HG02678 (cell line): ENCODE measurements at regions not wholly inside any gene's neighbourhood (a gene's known extent, or its start where the extent isn't known, plus 50 kb on each side); places are given as distances from the start of the nearest gene placed in this dataset.

Source experiments
- ATAC-seq: cut with Tn5 transposase; IDR thresholded peaks from one replicate; pipeline ENCODE4 v1.9.1; 2021; ENCODE audit warnings: mild to moderate bottlenecking, moderate library complexity; ENCODE audit not compliant: unreplicated experiment

DNA sequence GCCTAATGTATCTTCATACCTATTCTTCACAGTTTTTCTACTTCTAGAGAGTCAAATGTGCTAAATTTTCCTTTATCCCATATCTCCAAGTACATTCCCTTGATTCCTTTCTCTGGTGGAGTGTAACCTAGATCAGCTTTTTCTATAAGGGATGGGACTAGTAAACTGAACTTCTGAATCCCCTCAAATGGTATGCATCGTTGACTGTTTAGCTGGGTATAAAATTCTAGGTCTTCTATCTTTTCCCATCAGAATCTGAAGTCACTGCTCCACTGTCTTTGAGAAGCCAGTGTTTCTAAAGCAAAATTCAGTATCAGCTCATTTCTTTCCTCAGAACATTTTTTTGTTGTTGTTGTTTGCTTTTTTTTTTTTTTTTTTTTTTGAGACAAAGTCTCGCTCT, 1256.8 kb downstream of the BRD1 start:
- ATAC-seq = no peak

DNA sequence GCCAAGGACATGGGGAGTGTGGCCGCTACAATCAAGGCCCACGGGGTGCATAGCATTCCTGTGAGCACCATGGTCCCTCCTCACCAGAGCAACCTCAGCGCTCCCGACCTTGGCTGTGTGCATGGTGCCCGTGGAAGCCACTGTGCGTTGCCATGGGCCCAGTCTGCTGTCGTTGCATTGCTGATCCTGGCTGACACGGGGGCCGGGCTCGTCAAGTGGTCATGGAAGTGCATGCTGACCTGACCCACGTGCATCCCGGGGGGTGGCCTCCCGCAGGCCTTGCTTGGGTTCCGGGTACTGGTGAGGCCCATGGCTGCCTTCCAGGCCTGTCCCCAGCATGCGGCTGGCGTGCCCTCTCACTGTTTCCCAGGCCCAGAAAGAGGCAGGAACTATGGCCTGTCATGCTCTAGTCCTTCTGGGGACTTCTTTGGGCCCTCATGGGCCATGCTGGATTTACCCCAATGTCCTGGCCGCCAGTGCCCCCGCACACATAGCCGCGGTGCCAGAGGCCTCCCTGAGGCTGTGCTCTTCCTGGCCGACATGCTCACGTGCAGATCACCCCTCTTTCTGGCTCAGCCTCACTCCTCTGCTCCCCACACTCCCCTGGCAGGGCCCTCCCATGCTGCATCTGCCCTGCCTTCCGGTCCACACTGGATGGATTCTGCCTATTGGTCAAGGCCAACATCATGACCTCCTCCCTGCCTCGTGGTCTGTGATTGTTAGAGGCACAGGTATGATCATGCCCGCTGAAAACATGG, 1258.0 kb downstream of the BRD1 start:
- ATAC-seq = no peak

DNA sequence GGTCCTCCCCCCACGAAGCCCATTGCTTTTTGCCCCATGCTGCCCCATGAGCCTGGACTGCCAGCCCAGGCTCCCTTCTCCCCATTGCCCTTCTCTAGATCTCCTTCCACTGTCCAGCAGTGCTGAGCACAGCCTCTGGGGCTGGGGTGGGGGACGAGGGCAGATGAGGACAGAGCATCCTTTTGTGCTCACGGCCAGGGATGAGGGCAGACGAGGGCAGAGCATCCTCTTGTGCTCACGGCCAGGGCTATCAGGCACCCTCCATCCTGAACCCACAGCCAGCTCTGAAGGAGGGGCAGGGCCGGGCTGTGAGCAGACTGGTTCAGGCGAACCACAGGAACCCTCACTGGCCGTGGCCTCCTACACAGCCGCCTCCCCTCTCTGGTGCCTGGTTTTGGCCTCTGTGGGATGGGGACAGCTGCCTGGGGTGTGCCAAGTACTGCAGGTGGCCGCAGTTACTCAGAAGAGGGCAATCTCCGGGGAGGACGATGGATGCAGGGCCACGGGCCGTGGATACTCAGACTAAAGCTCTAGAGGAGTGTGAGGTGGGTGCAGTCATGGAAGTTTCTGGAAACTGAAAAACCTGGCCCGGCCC, 1258.8 kb downstream of the BRD1 start:
- no peak for ATAC-seq

DNA sequence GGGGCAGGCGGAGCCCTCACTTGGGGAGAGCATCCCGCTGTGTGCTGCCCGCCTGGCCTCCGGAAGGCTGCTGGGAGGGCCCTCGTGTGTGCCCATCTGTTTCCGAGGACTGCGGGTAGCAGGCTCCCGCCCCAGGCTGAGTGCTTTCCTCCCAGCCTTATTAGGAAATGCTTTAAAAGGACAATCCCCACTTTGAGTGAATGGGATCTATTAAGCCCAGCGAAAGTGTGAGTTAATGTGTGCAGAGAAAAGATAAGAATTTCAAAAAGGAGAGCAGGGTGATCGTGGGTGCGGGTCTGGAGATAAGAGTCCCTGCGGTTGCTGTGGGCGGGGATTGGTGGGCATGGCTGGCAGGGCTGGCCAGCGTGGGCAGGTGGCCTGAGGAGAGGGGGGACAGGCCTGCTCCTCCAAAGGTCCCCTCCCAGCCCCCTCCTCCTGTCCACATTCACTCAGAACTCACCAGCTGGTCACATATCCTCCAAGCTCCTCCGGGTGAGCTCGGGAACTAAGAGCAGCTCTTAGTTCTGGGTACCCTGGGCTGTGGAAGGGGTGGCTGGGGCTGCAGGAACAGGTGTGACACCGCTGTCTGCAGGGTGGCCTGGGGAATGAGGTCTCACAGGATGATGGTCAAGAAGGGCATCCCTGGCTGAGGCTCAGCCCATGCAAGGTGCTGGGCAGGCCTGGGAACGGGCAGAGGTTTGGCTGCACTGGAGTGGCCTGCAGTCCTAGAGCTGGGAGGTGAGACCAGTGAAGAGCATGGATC, 1260.3 kb downstream of the BRD1 start:
- ATAC-seq = no peak

DNA sequence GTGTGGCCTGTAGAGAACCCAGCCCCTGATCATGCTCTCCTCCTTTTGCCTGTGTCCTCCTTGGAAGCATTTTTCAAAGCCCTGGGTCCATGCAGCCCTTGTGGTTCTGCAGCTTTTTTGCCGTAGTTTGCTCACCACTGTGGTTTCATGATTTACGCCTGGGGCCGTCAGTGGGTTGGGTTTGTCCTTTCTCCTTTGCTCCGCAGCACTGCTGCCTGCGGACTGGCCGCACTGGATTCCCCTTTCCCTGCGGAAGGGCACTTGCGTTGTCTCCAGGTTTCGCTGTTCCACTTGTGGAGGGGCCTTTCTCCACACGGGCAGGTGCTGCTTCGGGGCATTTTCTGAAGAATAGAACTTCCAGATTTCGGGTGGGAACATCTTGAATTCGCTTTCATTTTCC, 1260.9 kb downstream of the BRD1 start:
- ATAC-seq = no peak

DNA sequence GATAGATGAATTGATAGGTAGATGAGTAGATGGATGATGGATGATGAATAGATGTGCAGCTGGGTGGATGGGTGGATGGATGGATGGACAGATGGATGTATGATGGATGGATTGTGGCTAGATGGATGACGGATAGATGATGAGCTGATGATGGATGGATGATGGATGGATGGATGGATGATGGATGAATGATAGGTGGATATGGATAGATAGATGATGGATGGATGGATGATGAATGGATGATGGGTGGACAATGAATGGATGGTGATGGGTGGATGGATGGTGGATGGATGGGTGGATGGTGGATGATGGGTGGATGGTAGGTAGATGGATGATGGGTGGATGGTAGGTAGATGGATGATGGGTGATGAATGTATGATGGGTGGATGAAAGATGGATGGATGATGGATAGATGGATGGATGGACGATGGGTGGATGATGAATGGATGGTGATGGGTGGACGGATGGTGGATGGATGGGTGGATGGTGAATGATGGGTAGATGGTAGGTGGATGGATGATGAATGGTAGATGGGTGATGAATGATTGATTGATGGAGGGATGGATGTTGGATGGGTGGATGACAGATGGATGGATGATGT, 1261.7 kb downstream of the BRD1 start:
- ATAC-seq = no peak

DNA sequence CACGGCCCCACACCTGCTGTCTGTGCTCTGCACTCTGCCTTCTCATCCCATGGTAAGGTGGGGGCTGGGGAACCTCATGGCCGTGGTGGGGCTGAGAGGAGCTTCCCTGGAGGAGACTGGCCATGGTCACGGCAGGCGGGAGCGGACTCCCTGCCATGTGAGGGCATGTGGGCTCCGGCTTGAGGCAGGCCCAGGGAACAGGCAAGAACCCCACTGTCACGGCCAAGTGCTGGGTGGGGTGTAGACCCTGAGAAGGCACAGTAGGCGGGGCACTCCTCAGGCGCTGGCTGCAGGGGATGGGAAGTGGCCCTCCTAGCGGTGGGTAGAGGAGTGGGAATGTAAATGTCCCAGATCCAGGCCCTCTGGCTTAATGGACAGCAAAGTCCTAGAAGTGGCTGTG, 1262.7 kb downstream of the BRD1 start:
- no peak for ATAC-seq

DNA sequence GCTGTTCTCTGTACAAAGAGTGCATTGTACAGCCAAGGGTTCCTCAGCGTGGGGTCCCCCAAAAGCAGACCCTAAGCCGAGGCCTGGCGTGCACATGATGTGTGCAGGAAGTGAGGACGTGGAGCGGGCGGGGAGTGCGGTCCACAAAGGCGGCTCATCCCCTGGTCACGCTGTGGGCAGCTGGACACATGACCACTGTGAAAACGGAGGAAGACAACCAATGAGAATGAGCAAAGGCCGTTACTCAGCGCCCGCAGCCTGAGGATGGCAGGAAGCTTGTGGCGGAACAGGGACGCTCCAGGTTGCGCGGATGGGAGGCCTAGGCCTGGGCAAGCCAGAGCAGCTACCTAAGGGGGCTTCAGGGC, 1263.7 kb downstream of the BRD1 start:
- ATAC-seq = no peak

DNA sequence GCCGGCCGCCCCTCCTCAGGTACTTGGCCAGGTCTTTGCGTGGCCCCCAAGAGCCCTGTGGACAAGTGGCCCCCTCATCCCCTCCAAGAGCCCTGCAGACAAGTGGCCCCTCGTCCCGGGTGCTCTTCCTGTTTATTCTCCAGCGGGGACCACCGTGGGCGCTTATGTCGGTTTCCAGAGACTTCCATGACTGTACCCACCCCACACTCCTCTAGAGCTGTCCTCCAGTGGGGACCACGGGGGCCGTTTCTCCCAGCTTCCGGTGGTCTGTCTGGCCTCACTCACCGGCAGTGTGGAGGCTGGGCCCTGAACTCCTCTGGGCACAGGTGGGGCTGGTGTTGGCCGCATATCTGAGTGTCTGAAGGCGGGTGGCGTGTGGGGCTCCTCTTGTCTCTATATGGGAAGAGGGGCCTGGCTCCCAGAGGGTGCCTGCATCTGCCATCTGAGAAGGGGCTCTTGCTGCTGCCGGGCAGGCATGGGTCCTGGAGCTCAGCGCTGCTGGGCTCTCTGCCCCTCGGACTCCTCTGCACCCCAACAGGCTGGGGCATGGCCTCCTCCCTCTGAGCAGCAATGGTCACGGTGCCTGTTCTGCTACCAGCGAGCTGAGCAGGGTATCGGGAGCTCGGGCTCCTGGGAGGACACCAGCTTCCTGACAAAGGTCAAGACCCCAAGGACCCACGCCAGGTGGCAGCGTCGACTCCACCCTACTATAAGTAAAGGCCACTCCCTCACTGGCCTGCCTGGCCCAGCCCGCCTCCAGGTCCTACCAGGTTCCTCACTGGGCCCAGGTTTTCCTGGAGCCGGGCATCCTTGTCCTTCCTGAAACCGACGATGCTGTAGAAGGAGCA, 1264.3 kb downstream of the BRD1 start:
- no peak for ATAC-seq

DNA sequence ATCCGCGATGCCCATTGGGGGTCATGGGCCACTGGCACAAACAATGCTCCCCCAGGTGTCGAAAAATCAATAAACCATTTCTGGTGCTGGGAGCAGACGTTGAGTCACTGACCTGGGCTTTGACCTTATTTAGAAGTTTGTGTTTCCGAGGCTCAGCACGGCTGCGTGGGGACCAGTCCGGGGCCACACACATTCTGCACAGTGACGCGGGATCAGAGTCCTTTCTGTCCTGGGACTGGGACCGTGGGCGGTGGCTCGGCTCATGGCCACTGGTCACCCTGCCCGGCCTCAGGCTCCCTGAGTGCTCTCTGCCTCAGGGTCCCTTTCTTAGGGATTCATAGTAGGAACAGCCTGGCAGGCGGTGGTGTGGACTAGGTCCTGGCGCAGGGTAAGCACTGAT, 1266.0 kb downstream of the BRD1 start:
- no peak for ATAC-seq

DNA sequence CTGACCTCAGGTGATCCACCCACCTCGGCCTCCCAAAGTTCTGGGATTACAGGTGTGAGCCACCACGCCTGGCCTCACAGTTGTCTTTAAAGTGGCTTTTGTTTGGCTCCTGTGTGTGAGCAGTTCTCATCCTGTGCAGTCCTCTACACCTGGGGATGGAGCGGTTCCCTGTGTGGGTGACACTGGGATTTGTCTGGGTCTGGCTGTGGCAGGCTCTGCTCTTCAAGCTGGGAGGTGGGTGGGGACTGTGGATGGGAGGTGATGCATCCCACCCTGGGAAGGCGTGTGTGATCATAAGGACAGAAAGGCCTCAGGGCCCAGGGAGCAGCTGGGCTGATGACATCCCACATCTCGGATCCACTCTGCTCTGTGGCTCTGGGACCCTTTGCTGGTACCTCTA, 1266.8 kb downstream of the BRD1 start:
- ATAC-seq = no peak

DNA sequence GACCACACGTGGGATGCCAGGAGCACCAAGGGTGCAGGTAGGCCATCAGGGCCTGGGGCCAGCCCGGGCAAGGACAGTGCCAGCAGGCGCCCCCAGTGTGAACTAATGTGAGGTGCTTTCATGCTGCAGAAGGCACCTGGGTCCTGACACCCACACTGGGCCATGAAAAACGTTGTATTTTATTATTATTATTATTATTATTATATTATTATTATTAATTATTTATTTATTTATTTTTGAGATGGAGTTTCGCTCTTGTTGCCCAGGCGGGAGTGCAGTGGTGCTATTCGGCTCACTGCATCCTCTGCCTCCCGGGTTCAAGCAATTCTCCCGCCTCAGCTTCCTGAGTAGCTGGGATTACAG, 1267.3 kb downstream of the BRD1 start:
- no peak for ATAC-seq

DNA sequence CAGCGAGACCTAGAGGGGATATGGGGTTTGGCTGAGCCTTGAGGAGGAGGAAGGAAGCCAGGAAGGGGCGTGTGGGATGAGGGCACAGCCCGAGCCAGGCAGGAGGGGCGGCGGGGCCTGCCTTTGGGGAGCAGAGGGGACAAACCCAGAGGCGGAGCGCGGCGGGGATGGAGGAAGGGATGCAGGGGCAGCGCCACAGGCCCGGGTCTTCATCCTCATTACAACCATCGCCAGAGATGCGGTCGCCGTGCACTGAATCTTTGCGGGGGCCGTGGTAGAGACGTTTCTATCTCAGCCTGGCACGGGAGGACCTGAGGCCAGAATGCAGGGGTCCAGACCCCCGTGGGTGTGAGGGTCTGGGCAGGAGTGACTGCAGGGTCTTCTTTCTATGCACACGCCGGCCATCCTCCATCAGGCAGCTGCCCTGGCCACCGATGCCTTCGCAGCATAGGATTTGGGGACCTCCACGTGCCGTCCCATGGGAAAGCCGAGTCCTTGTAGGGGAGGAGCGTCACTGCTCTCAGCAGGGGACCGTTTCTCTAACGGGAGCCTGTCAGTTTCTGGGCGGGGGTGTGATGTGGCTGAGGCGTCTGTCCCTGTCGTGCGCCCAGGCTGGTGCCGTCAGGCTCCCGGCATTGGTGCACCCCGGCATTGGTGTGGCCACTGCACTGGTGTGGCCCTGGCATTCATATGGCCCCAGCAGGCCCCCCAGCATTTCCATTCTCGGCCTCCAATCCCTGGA, 1267.9 kb downstream of the BRD1 start:
- ATAC-seq = no peak

DNA sequence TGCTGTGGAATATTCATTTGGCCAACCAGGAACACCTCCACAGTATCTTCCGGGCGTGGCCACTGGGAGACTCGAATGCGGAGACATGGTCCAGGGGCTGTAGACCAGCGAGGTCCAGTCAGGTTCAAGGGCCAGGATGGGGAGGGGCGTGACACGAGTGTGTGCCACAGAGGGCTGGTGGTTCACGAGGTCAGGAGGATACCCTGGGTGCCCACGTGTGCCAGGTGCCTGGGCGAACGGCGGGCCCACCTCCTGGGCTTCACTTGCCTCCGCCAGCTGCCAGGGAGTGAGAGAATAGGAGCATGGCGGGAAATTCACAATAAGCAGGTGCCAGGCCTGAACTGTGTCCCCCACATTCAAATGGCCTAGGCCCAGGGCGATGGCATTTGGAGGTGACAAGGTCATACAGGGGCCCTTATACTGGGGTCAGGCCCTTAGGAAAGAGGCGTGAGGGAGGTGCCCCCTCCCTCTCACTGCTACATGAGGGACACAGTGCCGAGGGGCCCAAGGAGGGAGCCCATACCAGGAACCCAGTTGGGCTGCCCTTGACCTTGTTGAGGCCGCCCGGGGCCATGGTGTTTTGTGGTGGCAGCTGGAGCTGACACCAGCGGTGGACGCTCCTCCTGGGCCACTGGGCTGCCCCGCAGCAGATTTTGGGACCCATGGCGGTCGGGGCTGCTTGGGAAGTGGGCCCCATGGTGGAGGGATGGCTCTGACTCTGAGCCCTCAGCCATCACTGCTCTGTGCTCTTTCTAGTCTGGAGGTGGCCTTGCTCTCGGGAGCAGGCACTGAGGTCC, 1268.9 kb downstream of the BRD1 start:
- ATAC-seq = no peak

DNA sequence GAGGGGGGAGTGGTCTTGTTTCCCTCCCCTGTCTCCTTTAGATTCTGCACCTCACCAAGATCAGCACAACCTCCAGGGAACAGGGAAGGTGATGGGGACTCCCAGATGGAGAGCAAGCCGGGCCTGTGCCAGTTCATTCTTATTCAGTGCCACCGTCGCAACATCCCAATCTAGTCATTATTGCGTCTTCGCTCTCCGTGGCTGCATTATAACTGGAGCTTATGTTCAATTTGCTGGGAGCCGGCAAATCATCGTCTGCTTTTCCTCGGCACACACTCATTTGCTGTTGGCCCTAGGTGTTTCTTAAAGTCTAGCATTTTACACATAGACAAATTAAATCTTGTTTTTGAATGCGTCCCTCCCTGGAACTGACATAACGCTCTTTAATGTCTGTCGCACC, 1269.7 kb downstream of the BRD1 start:
- no peak for ATAC-seq

DNA sequence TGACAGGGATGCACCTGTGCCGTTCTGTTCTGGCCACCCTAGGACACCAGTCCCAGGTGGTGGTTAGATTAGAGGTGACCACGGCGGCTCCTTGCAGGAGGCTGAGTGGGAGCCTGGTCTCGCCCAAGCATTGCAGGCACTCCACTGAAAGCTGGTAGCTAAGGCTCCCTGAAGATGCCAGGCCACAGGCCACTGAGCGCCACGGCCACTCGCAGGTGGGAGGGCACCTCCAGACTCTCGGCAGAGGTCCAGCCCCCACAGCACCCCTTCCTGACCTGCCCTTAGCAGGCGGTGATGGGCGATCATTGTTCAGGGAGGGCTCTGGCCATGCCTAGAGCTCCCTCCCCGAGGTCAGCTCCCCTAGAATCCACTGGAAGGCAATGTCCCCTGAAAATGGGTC, 1270.2 kb downstream of the BRD1 start:
- ATAC-seq = no peak

DNA sequence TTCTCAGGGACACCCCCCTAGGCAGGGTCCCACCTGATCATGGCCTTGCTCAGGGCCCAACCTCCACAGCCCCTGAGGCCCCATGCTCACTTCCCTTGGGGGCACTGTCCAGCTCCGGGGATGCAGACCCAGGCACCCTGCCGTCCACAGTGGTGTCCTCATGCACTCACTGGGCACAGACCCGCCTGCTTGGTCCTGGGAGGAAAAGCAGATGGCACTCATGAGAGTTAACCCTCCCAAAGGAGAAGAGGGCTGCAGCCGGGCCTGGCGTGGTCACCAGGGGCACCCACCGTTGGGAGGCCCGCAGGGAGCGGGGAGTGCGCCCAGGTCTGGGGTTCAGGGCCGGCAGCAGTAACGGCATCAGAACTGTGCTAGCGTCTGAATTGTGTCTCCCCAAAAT, 1270.9 kb downstream of the BRD1 start:
- no peak for ATAC-seq

DNA sequence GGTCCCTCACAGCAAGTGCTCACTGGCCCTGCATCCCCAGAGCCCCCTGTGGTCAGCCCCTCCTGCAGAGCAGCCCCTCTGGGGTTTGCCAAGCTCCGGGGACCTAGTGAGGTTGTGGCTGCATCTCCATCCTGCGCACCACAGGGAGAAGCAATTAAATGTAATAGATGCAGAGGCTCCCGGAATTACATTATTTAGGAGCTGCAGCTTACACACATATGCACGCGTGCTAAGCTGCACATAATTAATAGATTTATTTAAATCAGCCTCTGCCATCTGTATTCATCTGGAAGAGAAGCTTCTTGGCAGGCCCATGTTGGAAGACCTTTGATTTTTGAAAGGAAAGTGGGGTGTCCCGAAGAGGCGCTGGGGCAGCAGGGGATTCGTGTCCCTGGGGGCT, 1271.5 kb downstream of the BRD1 start:
- no peak for ATAC-seq

DNA sequence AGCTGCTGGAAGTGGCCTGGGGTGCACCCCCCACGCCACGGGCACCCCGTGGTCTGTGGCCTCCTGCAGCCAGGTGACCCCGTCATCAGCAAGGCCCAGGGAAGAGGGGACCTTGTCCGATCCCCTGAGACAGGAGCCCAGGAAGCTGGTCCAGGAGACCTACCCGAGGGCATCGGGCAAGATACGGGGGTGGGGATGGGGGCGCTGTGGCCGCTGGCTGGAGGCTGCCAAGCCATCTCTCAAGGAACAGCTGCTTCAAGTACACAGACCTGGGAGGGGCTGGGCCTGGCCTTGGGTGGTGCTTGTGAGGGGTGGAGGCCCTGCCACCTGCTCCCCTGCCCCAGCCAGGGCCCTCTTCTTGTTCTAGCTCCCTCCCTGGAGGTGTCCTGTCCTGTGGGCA, 1272.1 kb downstream of the BRD1 start:
- no peak for ATAC-seq
